ENCODE measurements at regions not wholly inside any gene's neighbourhood (a gene's known extent, or its start where the extent isn't known, plus 50 kb on each side); places are given as distances from the start of the nearest gene placed in this dataset.

GRCh38 chr4:104382961-104383360 lies 111.7 kb downstream of the CXXC4 start:
- TF ChIP-seq CTCF (IDR thresholded peaks at IDR 0.05; ENCODE audit: low read depth, low read length, missing control alignments), result no peak
- in situ Hi-C loops (cut with HindIII; ENCODE audit: low sequenced_read_pairs), result no loop called here
- H3K4me3 ChIP-seq (ENCODE audit: low read depth, low read length), result no peak overlapping the region
- DNase-seq (ENCODE audit: low read depth), result no peak

- H3K4me3 ChIP-seq (ENCODE audit: low read depth, low read length), result no peak overlapping the region
- DNase-seq (ENCODE audit: low read depth), result no peak
- no peak for TF ChIP-seq CTCF (IDR thresholded peaks at IDR 0.05; ENCODE audit: low read depth, low read length, missing control alignments)
- in situ Hi-C loops (cut with HindIII; ENCODE audit: low sequenced_read_pairs), result no loop called here
These were observed 113.0 kb downstream of the CXXC4 start for GRCh38 chr4:104381729-104382128.

- TF ChIP-seq CTCF (IDR thresholded peaks at IDR 0.05; ENCODE audit: low read depth, low read length, missing control alignments), result no peak
- H3K4me3 ChIP-seq (ENCODE audit: low read depth, low read length), result no peak overlapping the region
- DNase-seq (ENCODE audit: low read depth), result no peak
- in situ Hi-C loops (cut with HindIII; ENCODE audit: low sequenced_read_pairs), result no loop called here
These were observed 129.1 kb downstream of the CXXC4 start for GRCh38 chr4:104365618-104366017.

GRCh38 chr4:104353481-104353880 lies 141.2 kb downstream of the CXXC4 start:
- no peak overlapping the region for H3K4me3 ChIP-seq (ENCODE audit: low read depth, low read length)
- TF ChIP-seq CTCF (IDR thresholded peaks at IDR 0.05; ENCODE audit: low read depth, low read length, missing control alignments), result no peak
- in situ Hi-C loops (cut with HindIII; ENCODE audit: low sequenced_read_pairs), result no loop called here
- DNase-seq (ENCODE audit: low read depth), result no peak

- DNase-seq (ENCODE audit: low read depth), result no peak
- in situ Hi-C loops (cut with HindIII; ENCODE audit: low sequenced_read_pairs), result no loop called here
- TF ChIP-seq CTCF (IDR thresholded peaks at IDR 0.05; ENCODE audit: low read depth, low read length, missing control alignments), result no peak
- H3K4me3 ChIP-seq (ENCODE audit: low read depth, low read length), result no peak overlapping the region
These were observed 142.5 kb downstream of the CXXC4 start for GRCh38 chr4:104352211-104352610.

DNA sequence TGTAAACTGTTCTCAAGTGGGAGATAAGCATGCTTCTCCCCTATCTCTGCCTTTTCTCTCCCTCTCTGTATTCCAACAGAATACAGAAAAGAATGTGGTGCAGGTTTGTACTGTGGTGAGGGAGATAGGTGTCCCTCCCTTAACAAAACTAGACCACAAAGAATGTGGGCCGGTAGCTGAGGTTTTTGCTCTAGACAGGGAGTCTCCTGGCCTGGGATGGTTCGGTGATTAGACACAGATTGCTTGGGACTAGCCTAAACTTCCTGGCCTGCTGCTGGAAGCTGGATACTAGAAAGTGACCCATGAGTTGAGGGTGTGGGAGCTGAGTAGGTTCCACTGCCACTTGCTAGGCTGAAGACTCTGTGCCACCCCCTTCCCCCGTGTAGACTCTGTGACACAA lies 143.0 kb downstream of the CXXC4 start:
- in situ Hi-C loops (cut with HindIII; ENCODE audit: low sequenced_read_pairs), result no loop called here

More for the DNA sequence above, 143.0 kb downstream of the CXXC4 start:
- no peak for DNase-seq (ENCODE audit: low read depth)
- no peak overlapping the region for H3K4me3 ChIP-seq (ENCODE audit: low read depth, low read length)
- no peak for TF ChIP-seq CTCF (IDR thresholded peaks at IDR 0.05; ENCODE audit: low read depth, low read length, missing control alignments)
